GM20000 (cell line): ENCODE measurements at regions not wholly inside any gene's neighbourhood (a gene's known extent, or its start where the extent isn't known, plus 50 kb on each side); places are given as distances from the start of the nearest gene placed in this dataset.

Experiments used
- DNase-seq: peaks from one replicate; pipeline ENCODE4 v3.0.0; 2012; ENCODE audit warnings: low spot score
- CTCF ChIP-seq: IDR thresholded peaks from 2 replicates; pipeline ENCODE4 v1.5.1; 2012; ENCODE audit warnings: mild to moderate bottlenecking, control low read depth; ENCODE audit errors: extremely low read depth, missing control alignments

DNA sequence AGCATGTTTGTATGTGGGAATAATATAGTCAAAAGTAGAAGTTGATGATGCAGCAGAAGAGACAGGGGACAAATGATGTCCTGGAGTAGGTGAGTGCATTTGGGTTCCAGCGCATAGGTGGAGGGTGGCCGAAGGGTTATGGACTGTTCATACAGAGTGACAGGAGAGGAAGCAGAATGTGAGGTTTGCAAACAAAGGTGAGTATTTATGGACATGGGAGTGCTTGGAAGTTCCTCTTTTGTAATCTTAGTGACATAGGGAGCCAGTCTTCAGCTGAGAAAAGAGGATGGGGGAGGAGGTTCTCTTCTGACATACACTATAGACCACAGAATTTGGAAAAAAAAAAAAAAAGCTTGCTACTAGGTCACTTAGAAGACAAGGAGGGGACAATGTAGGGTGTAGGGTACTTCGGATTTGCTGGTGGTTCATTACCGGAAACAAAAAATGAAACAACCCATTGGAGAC lies 331.6 kb downstream of the DLEU7 start:
- peak; percentile 19 for DNase-seq
- no peak for TF ChIP-seq CTCF

DNA sequence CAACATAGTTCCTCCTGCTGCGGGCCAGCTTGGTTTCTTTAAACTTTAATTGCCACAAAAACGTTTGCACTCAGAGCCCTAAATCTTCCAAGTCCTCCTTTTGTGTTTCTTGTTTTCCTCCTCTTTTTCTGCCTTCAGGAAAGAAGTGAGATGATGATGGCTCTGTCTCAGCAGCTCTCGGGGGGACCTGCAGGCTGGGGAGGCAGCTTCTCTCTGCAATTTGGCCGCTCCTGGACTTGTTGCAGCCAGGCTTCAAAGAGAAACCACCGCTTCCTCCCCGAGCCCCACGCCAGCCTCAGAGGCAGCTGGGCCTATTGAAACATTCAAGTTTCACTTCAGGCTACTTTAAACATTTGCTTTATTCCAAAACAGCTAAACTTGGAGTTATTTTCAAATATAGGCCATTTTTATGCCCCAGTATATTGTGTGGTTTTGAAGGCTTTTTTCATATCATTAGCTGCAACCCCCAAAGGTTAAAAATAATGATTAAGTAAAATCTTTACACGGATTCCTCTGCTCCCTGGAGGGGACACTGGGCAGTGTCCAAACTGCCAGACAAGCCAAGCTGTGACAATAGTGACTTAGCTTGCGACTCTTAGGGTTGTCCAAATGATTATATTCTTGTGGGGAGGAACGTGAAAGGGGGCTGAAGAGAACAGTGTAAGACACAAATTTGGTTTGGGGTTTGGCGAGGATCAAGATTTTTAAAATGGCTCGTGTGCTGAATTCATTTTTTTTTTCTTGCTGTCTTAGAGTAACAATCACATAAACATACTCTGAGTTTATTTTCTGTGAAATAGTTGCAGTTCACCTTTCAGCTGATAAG lies 330.8 kb downstream of the DLEU7 start:
- no peak for TF ChIP-seq CTCF
- peak; percentile 69 for DNase-seq

DNA sequence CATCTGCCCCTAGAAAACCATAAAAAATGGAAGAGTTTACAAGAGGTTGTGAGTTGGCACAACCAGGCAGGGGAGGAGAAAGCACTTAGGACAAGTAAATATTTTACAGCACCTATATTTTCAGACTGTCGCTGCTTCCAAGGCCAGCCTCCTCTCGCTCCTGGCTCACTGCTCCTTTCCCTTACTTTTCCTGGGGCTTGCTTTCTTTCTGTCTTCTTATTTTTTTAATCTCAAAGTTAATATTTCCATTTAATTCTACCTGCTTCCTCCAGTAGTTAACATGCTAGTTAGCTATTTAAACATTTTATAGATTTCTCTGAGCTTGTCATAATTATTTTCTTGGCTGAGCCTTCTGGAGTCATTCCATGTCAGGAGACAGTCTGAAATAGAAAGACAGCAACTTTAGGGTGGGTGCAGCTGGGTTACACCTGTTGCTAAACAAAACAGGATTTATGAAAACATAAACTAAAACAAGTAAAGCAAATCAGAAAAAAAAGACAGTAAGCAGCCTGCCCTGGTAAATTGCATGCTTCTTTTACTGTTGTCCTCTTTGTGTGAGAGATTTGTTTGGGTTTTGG lies 330.1 kb downstream of the DLEU7 start:
- no peak for DNase-seq

DNA sequence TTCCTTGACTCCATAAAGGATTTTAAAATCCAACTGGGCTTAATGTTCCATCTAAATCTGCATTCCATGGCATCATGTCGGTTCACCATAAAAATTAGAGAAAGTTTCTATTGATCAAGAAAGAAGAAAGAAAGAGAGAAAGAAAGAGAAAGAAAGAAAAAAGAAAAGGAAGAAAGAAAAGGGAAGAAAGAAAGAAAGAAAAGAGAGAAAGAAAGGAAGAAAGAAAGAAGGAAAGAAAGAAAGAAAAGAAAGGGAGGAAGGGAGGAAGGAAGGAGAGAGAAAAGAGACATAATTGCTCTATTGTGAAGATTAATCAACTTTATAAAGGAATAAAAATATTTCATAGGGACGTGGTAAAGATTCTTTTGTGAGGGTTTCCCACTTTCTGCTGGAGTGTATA lies 329.2 kb downstream of the DLEU7 start:
- no peak for DNase-seq
- no peak for TF ChIP-seq CTCF

More for the DNA sequence above, 330.1 kb downstream of the DLEU7 start:
- TF ChIP-seq CTCF, result no peak

DNA sequence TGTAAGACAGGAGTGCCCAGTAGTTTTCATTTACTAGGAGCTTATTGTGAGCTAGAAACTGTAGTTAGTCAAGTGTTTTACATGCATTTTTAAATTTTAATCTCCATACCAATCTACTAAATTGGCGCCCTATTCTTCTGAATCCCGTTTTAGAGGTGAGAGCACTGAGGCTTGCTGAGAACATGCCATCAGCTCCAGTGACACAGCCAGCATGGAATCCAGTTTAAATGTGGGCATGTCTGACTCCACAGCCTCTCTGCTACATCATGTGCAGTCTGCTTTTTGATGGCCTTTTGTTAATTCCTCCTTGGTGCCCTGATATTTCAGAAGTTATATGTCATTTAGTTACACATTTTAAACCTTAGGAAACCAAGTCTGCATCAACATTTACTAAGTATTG lies 325.4 kb downstream of the DLEU7 start:
- no peak for TF ChIP-seq CTCF
- no peak for DNase-seq

- no peak for TF ChIP-seq CTCF
- no peak for DNase-seq
Measured at GRCh38 chr13:50518781-50519201, 324.7 kb downstream of the DLEU7 start.

DNA sequence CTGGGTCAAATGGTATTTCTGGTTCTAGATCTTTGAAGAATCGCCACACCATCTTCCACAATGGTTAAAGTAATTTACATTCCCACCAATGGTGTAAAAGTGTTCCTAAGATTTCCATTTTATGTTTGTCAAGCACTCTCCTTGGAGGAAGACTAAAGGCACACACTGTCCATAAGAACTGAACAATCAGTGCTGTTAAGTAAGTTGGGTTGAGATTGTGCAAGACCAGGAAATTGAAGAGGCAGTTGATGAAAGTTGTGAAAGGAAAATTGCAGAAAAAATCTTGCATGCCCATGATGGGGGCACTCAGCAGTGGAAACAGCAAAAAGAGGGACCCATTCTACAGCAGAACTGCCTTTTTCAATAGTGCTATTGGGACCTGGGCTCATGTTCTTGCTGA lies 323.6 kb downstream of the DLEU7 start:
- TF ChIP-seq CTCF, result no peak
- DNase-seq, result no peak
